Osteocyte (in vitro differentiated cells): ENCODE measurements at regions not wholly inside any gene's neighbourhood (a gene's known extent, or its start where the extent isn't known, plus 50 kb on each side); places are given as distances from the start of the nearest gene placed in this dataset.

Experiments used
- DNase-seq: peaks from one replicate; pipeline ENCODE4 v3.0.0; 2021; ENCODE audit warnings: mixed read lengths; ENCODE audit not compliant: unreplicated experiment; ENCODE audit errors: extremely low spot score
- H3K27ac Mint-ChIP-seq: one replicate; pipeline ENCODE4 v1.8.0; 2021; ENCODE audit warnings: mild to moderate bottlenecking, mixed read lengths; ENCODE audit not compliant: unreplicated experiment
- H3K27me3 Mint-ChIP-seq: one replicate; pipeline ENCODE4 v1.8.0; 2021; ENCODE audit warnings: mixed read lengths; ENCODE audit not compliant: unreplicated experiment
- H3K36me3 Mint-ChIP-seq: one replicate; pipeline ENCODE4 v1.8.0; 2021; ENCODE audit warnings: mixed read lengths; ENCODE audit not compliant: unreplicated experiment
- H3K4me1 Mint-ChIP-seq: one replicate; pipeline ENCODE4 v1.8.0; 2021; ENCODE audit warnings: mixed read lengths; ENCODE audit not compliant: unreplicated experiment
- H3K4me3 Mint-ChIP-seq: one replicate; pipeline ENCODE4 v1.8.0; 2021; ENCODE audit warnings: mild to moderate bottlenecking, moderate library complexity, mixed read lengths; ENCODE audit not compliant: unreplicated experiment
- H3K9me3 Mint-ChIP-seq: one replicate; pipeline ENCODE4 v1.8.0; 2021; ENCODE audit warnings: mixed read lengths; ENCODE audit not compliant: unreplicated experiment
- CTCF ChIP-seq: fragments of 200-600 bp; sonication (generic); IDR thresholded peaks from 2 replicates; pipeline ENCODE4 v1.5.0; 2021; ENCODE audit warnings: antibody characterized with exemption, mild to moderate bottlenecking, moderate library complexity

GRCh38 chrX:141443922-141444321, 140.6 kb downstream of the SPANXA1 start:
- Mint-ChIP-seq H3K4me1 (peaks cover 5% of the 10 kb centered on the region), H3K4me3 (no peak overlapping the region), H3K36me3 (no peaks in the 10 kb centered on the region), H3K9me3 (peaks cover 12% of the 10 kb centered on the region), H3K27me3 (no peaks in the 10 kb centered on the region), H3K27ac (no peak overlapping the region)
- no peak for TF ChIP-seq CTCF
- DNase-seq = no peak

- no peak overlapping the region for H3K4me3 Mint-ChIP-seq
- H3K9me3 Mint-ChIP-seq = peaks cover 15% of the 10 kb centered on the region
- H3K27me3 Mint-ChIP-seq = no peaks in the 10 kb centered on the region
- no peaks in the 10 kb centered on the region for H3K36me3 Mint-ChIP-seq
- DNase-seq = no peak
- no peak overlapping the region for H3K27ac Mint-ChIP-seq
- peaks cover 18% of the 10 kb centered on the region for H3K4me1 Mint-ChIP-seq
- TF ChIP-seq CTCF = no peak
These were observed 144.9 kb downstream of the SPANXA1 start for GRCh38 chrX:141439651-141440050.

GRCh38 chrX:141415889-141416288, 168.6 kb downstream of the SPANXA1 start:
- no peak overlapping the region for H3K4me3 Mint-ChIP-seq
- H3K27me3 Mint-ChIP-seq = no peaks in the 10 kb centered on the region
- H3K4me1 Mint-ChIP-seq = no peaks in the 10 kb centered on the region
- H3K9me3 Mint-ChIP-seq = peaks cover 20% of the 10 kb centered on the region
- DNase-seq = no peak
- TF ChIP-seq CTCF = no peak
- no peaks in the 10 kb centered on the region for H3K36me3 Mint-ChIP-seq
- no peak overlapping the region for H3K27ac Mint-ChIP-seq

GRCh38 chrX:141405853-141406492, 163.7 kb upstream of the SPANXC start:
- no peak for TF ChIP-seq CTCF
- DNase-seq = no peak
- H3K4me1 Mint-ChIP-seq = peaks cover 42% of the 10 kb centered on the region
- peak overlapping the region; percentile 70 for H3K27ac Mint-ChIP-seq
- no peak overlapping the region for H3K4me3 Mint-ChIP-seq
- H3K27me3 Mint-ChIP-seq = no peaks in the 10 kb centered on the region
- no peaks in the 10 kb centered on the region for H3K36me3 Mint-ChIP-seq
- H3K9me3 Mint-ChIP-seq = peaks cover 6% of the 10 kb centered on the region

GRCh38 chrX:141405486-141405852, 163.2 kb upstream of the SPANXC start:
- no peak for TF ChIP-seq CTCF
- H3K4me1 Mint-ChIP-seq = peaks cover 47% of the 10 kb centered on the region
- no peaks in the 10 kb centered on the region for H3K27me3 Mint-ChIP-seq
- no peaks in the 10 kb centered on the region for H3K36me3 Mint-ChIP-seq
- no peak overlapping the region for H3K4me3 Mint-ChIP-seq
- DNase-seq = no peak
- H3K9me3 Mint-ChIP-seq = peaks cover 6% of the 10 kb centered on the region
- peak overlapping the region; percentile 70 for H3K27ac Mint-ChIP-seq
